ENCODE measurements at regions not wholly inside any gene's neighbourhood (a gene's known extent, or its start where the extent isn't known, plus 50 kb on each side); places are given as distances from the start of the nearest gene placed in this dataset.

DNA sequence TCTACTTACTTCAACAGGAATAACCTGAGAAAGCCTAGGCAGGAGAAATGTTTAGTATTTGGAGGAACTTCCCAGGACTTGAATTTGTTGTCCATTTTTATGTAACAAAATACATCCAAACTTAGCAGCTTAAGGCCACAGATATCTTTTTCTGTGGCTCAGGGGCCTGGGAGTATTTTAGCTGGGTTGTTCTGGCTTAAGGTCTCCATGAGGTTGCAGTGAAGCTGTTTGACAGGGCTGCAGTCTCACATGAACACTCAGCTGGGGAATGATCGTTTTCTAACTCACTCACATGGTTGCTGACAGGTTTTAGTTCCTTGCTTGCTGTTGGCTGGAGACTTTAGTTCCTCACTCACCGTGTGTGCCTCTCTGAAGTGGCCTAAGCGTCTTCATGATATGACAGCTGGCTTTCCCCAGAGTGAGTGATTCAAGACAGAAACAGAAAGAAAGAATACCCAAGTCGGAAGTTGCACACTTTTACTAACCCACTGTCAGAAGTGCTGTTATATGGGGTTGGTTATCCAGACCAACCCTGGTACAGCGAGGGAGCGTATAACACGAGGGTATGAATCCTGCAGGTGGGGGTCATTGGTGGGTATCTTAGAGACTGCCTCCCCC is 229.7 kb upstream of the TBL1XR1 start:
- peak in 1 of 2 donors; percentile 64 for DNase-seq (ENCODE audit: extremely low read depth in 1 of 2, low read depth in 1 of 2)

DNA sequence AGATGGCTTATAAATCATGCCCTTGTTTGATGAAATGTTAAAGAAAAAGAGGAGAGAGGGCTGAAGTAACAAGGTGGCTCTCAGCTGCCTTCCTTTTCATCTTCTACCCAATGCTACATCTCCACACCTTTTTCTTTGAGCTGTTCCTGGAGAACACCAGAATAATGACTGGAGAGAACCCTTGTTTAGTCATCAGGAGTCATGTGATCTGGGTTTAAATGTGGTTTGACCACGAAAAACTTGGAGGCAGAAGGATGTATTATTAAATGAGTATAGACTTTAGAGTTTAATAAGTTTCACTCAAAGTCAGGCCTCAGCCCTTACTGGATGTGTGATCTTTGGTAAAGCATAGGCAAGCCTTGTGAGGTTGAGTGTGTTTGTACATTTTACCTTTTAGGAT is 230.3 kb upstream of the TBL1XR1 start:
- no peak for DNase-seq (ENCODE audit: extremely low read depth in 1 of 2, low read depth in 1 of 2)

DNA sequence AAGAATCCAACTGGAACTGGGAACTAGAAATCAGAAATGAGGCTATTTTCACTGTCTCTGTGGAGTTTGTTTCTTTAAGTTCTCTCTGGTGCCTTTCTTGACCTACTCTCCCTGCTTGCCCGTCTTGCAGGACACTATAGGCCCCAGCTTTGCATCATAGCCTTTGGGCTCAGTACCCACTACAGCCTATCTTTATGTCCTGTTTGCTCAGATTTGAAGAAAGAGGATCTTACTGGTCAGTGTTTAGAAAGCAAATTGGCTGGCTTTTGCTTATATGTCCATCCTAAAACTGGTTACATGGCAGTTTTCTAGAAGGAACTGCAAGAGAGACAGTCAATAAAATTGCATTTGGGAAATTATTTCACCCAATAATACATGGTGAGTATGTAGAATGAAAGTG is 231.8 kb upstream of the TBL1XR1 start:
- no peak for DNase-seq (ENCODE audit: extremely low read depth in 1 of 2, low read depth in 1 of 2)

DNA sequence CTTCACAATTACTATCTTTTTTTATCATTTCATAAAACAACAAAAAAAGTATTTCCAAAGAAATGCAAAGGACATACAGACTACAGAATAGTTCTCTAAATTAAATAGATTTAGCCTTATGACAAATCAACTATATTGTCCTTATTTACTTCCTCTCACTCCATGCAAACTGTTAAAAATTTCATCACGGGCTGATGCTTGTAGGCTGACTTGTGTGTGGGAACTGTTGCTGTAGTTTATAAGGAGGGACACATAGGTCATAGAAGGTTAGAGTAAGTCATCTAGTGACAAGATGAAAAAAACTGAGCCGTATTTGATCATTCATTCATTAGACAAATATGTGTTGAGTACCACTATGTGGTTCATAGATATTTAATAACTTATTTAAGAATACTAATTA is 232.5 kb upstream of the TBL1XR1 start:
- no peak for DNase-seq (ENCODE audit: extremely low read depth in 1 of 2, low read depth in 1 of 2)

DNA sequence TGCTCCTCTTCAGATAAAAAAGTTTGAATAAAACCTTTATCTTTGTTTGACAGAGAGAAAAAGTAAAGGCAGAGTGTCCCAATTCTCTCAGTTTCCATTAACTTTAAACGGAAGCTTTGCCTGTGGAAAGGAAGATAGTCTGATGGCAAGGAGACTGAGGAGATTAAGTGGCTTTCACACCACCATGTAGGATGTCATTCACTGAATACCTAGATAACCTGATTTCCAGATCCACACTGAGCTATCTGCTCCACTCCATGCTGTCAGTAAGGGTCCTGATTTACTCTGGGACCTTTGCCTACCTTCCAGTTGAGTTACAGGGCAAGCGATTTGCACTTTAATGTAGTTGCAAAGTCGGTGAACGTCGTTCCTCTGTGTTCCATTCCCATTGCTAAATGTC is 233.4 kb upstream of the TBL1XR1 start:
- DNase-seq (ENCODE audit: extremely low read depth in 1 of 2, low read depth in 1 of 2) = no peak

DNA sequence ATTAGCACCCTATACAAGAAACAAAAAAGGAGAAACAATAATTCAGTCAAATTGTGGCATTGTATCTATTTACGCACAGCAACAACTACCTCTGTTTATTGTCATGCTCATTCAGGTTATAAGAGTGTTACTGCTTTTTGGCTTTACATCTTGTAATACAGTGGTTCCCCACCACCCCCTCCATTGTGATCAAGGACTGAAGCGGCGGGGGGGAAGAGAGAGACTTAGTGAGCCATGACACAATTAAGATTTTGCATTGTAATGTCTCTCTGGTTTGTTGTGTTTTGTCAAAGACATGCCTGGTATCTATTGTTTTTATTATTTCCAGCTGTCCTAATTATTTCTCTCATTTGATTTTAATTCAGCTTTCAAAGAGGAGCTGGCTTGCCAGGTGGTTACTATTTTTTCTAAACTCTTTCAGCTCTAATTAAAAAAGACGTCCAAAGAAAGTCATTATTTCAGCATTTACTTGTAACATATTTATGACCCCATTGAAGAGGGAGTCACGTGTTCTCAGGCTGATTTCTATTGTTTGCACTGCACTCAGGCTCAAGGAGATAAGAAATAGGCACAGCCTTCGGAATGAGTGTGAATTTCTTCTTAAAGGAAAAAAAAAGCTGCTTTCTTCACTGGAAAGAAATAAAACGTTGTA is 234.4 kb upstream of the TBL1XR1 start:
- no peak for DNase-seq (ENCODE audit: extremely low read depth in 1 of 2, low read depth in 1 of 2)

DNA sequence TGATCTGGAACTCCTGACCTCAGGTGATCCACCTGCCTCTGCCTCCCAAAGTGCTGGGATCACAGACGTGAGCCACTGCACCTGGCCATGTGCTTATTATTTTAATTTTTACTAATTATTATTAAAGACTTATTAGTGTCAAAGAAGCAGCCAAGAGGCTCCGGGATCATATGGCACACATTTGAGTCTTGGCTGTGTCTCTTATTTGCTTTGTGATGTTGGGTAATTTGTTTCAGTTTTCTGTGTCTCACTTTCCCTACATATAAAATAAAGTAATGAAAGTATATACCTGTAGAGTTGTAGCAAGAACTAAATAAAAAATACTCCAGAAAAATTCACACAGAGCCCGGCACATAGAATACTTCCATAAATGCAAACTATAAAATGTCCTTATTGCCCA is 238.0 kb upstream of the TBL1XR1 start:
- DNase-seq (ENCODE audit: extremely low read depth in 1 of 2, low read depth in 1 of 2) = no peak

DNA sequence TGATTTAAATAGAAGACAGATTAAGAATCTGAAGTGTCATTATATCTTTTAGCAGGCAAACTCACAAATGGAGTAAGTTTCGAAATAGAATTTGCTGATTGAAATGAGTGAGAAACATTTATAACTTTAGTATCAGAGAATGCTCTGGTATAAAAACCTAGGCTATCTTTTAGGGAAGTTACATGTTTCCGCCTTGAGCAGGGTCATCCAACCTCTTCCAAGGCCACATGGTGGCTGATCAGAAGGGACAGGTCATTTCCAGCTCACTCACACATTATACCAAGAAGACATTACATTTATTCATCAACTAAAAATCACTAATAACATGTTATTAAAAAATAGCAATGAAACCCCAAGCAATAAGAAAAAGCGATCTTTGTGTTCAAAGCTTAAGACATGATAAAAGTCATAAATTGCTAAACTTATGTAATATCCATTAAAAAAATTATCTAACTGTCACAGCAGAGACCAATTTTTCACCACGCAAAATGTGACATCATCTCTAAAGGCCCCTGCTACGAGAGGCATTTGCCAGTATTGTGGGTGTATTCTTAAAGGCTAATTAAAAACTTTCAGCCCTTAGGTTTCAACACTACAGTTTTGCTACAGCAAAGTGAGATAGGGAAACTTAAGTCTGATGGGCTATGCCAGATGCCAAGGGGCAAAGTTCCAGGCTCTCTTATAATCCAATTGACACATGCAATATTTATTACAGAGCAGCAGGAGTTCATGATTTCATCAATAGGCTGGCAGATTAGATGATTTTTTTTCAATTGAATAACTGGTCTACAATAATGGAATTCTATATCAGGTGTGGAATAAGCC is 240.4 kb upstream of the TBL1XR1 start:
- DNase-seq (ENCODE audit: extremely low read depth in 1 of 2, low read depth in 1 of 2) = no peak

DNA sequence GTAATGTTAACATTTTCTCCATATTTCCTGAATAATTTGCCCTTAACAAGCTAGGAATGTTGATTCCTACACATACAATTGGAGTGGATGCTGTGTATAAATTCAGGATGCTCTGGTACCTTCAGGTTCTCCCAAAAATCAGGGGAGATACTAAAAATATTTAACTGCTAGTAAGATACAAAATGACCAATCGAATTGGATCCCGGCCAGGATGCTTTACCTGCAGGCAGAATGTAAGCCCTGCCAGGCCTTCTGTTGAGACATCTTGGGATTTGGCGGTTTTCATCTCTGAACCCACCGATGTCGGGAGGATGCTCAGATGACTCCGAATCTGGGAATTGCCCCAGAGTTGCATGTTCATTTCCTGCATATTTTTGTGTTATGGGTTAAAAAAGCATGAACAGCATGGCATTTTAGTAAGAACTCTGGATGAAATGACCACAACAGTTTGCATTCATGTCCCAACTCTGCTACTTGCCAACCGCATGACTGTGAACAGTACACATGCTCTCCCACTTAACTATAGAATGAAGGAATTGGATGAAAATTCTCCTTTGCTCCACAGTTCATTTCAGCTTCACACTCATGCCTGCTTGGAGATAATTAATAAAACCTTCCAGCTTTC is 241.4 kb upstream of the TBL1XR1 start:
- DNase-seq (ENCODE audit: extremely low read depth in 1 of 2, low read depth in 1 of 2) = no peak

DNA sequence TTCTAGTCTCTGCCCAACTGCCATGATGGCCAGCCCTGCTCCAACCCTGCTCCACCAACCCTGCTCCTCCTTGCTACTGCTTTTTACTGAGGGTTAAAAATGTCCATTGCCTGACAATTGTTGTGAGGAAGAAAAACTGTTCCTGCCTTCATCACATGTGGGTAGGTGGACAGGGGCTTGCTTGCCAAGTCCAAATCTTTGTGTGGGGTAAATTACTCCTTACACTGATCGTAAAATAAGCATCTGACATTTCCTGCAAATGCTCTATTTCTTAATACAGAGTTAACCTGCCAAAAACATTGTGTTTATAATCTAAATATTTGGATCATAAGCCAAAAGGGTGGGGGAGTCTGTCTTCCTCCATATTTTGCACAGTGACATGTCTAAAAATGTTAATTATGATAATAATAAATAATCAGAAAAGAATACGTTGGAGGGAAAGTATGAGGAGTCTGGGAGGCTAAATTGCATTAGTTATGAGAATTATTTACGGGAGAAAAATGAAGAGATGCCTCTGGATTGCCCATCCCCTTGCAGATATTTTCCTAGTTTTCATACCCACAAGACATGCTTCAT is 242.5 kb upstream of the TBL1XR1 start:
- DNase-seq (ENCODE audit: extremely low read depth in 1 of 2, low read depth in 1 of 2) = no peak

DNA sequence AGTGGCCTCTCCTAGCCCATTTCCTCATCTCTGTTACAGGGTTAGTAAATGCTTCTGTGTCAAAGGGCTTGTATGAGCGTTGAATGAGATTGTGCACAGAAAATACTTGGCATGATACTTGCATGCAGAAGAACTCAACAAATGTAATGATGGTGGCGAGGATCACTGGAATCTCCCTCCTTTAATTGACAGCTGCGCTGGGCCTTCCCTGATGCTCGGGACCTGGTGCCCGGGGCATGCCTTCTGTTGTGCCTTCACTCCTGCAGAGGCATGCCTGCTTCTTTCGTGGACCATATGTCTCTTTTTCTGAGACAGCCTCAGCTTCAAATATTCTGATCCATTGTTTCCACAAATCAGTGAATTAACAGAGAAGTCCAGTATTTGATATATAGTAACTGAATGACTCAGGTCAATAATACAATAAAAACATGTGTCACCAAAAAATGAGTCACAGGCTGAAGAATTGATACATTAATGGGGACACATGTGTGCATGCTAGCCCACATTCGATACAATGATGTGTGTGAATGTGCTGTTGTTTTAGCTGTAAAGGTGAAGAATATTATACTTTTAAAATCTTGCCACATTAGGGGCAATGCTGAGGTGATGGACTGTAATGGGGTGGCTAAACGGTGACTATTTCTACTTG is 243.3 kb upstream of the TBL1XR1 start:
- DNase-seq (ENCODE audit: extremely low read depth in 1 of 2, low read depth in 1 of 2) = no peak

DNA sequence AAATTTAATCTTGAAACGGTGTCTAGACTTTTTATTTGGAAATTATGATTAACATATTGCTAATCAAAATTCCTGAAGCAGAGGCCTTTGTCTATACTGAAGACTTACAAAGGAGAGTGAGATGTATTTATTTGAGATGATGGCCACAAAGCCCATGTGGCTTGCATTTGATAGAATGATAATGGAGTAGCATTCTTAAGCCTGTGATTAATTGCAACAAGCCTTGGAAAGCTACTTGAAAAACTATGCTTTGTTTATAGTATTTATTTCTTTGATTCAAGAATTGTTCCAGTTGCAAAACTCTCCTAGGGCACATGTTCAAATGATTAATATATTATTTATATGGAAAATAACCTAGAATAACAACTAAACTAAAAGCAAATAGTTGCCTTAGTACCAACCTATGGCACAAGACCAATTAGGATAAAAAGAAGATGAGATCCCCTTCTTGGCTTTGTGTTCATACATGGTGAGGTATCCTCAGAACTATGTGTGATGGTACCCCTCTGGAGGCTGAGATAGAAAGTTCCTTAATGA is 244.1 kb upstream of the TBL1XR1 start:
- no peak for DNase-seq (ENCODE audit: extremely low read depth in 1 of 2, low read depth in 1 of 2)

DNA sequence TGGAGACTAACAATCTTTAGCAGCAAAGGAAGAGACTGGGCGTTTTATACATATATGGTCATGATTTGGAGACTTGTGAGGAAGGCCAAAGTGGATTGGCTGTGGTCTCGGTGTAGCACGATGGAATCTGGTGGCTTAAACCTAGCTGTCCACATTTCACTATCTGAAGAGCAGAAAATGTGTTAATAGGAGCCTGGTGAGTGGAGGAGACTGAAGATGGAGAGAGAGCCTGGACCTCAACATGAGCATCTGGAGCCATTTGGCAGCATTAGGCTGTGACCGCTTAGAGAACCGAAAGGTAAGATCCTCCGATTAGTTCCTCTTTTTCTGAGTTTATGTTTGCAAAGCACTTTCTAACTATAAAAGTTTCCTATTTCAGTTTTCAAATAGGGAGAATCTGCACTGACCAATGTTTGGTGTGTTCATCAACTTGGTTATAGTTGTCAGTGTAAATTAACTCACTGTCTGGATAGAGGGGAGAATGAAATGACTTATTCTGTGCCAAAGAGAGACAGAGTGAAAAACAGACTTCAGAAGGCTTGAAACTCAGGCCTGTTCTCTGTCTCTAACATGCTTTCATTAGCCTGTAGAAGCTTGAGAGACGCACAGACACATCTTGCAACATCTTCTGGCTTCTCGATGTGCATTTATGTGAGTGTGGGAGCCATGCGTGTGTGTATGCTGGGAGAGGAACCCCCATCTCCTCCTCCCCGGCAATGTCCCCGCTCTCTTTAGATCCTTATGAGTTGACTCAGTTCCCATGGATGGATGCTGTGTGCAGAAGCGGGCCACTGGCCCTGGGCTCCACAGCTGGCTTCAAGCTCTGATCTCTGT is 244.7 kb upstream of the TBL1XR1 start:
- no peak for DNase-seq (ENCODE audit: extremely low read depth in 1 of 2, low read depth in 1 of 2)

DNA sequence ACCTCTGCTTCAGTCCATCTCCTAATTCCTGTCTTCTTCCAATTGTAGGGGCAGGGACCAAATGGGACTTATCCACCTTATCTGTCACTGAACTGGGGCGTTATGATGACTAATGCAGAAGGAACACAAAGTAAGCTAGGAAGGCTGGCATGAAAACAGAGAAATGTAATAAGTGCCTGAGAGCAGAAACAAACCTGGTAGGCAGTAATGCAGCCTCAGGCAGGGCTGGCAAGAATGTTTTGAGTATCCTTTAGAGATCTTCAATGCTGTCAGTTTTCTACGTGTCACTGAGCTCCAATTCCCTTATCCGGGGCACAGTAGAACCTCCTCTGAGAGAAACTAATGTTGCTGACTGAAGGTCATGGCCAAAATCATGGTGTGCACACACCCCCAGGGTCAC is 246.2 kb upstream of the TBL1XR1 start:
- DNase-seq (ENCODE audit: extremely low read depth in 1 of 2, low read depth in 1 of 2) = no peak

DNA sequence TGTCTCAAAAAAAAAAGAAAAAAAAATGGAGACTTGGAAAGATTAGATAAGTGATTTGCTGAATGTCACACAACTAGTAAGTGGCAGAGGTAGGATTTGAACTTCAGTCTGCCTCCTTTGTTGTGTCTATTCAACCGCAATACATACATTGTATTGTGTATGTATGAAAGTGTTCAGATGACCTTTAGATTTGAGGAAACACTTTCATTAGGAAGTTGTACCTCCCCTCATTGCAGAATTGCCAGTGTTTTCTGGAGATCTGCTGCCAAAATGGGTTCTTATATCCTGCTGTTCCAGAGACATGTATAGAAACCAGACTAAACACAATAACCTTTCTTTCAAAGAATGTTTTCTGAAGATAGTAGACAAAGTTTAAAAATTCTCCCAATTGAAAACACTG is 247.4 kb upstream of the TBL1XR1 start:
- no peak for DNase-seq (ENCODE audit: extremely low read depth in 1 of 2, low read depth in 1 of 2)

DNA sequence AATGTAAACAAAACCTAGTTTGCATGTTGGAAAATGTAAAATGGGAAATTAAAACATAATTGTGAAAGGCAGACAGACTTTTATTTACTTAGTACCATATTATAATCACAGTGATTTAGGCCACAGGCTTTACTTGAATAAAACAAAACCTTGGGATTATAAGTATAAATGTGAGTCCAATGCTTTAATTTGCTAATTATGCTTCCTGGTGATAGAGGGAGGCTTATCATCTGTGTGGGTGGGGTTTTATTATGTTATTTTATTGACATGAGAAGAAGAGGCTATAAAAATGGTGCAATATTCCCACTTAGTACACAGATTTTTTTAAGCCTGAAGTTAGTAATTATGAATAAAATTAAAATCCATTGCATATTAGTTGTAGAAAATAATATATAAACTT is 248.3 kb upstream of the TBL1XR1 start:
- DNase-seq (ENCODE audit: extremely low read depth in 1 of 2, low read depth in 1 of 2) = no peak

DNA sequence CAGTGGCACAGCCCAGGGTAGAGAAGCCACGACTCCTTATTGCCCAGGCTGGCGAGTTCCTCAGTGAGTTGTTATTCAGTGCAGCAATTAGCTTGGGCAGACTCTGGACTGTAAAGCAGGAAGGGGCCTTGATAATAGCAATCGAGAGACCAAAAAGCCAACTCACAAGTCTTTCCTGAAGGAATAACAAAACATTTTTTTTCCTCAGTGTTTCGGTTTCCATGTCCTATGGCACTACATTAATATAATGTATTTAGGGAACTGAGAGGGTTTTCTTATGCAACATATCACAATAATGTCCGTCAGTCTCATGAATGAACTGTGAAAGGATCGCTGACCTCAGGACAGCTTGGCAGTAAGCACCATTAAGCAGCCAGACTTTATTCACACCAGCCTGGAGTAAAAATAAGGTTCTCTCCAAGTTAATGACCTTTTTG is 248.9 kb upstream of the TBL1XR1 start:
- DNase-seq (ENCODE audit: extremely low read depth in 1 of 2, low read depth in 1 of 2) = no peak

DNA sequence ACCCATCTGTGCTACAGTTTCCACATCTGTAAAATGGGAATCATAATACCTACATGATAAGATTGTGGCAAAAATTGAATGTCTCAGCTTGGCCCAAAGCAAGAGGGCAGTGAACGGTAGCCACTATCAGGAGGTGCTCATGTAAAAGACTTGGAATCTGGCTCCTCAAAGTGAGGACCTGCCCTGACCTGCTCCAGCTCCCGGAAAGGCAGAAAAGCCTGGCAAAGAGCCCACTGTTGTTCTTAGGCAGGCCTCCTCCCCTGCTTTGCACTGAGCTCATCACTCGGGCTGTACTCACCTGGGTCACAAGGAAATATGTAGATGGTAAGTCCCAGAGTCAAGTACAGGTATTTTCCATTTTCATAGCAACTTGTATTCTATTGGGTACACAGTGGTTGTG is 250.7 kb upstream of the TBL1XR1 start:
- DNase-seq (ENCODE audit: extremely low read depth in 1 of 2, low read depth in 1 of 2) = no peak

DNA sequence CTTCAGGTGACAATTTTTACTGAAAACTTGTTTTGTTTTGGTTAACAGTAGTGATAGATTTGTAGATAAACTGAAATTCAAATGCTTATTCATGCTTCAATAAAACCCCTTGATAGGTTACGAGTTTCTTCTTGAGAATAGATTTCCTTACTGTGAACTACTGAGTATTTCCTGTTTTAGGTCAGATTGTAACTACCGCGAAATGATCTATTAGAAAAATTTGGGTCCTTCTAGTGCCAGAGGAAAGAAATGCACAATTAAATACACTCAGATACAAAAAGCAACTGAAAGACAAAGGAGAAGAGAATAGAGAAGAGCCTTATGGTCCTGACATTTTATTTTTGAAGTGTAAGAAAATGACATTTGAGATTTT is 251.7 kb upstream of the TBL1XR1 start:
- DNase-seq (ENCODE audit: extremely low read depth in 1 of 2, low read depth in 1 of 2) = no peak
